HG03558 (cell line): ENCODE measurements at regions not wholly inside any gene's neighbourhood (a gene's known extent, or its start where the extent isn't known, plus 50 kb on each side); places are given as distances from the start of the nearest gene placed in this dataset.

Experiments used
- ATAC-seq: cut with Tn5 transposase; IDR thresholded peaks from one replicate; pipeline ENCODE4 v1.9.1; 2021; ENCODE audit warnings: moderate number of reproducible peaks; ENCODE audit not compliant: unreplicated experiment; ENCODE audit errors: extremely low read depth

GRCh38 chr9:21657966-21658667 is 144.3 kb upstream of the MTAP start:
- no peak for ATAC-seq

DNA sequence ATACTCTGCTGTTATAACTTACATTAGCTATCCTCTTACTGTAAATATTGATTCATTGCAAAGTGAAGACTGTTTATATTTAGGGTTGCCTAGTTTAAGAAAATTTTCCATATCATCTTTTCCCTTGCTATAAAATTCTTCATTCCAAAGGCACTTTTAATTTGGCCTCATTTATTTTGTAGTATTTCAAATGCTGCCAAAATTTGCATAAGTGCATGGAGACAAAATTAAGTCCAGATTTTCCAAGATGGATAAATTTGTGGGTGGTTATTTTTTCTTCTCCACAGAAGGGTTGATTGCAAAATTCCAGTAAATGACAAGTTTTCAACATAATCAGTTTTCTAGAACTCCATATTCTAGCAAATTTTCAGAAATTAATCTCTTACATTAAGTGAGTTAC is 141.5 kb upstream of the MTAP start:
- ATAC-seq = no peak

DNA sequence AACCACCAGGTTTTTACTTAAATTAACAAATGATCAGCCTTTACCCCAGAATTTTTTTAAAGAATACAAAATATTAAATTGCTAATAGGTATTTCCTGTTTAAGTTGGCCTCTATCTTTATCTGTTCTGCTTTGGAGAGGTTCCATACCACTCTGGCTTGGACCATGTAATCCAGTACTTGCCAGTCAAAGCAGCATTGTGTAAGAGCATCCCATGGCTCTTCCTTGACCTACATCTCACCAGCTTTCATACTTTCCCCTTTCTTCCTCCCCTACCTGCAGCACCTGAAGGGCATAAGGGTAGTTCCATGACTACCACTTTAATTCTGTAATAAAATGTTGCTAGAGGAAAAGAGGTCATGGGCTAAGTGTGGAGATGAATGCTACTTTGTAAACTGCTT is 140.8 kb upstream of the MTAP start:
- no peak for ATAC-seq

DNA sequence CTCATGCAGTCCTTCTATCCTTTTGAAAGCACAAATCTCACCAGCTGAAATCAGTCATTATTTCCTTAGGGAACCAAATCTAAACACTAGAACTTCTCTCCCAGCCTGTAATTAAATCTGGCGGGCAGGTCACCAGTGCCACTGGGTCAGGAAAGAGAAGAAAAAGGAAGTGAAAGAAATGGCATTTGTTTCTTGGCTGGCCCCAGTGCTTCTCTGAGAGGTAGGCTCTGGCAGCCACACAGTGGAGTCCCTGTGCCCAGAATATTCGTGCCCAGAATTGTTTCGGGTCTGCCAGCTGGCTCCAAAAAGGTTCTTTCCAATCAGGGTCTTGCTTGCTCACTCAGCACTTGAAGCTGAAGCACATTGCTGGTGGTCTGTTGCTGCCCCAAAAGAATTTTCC is 133.9 kb upstream of the MTAP start:
- no peak for ATAC-seq

- no peak for ATAC-seq
Observed at GRCh38 chr9:21669701-21670100, 132.7 kb upstream of the MTAP start.

DNA sequence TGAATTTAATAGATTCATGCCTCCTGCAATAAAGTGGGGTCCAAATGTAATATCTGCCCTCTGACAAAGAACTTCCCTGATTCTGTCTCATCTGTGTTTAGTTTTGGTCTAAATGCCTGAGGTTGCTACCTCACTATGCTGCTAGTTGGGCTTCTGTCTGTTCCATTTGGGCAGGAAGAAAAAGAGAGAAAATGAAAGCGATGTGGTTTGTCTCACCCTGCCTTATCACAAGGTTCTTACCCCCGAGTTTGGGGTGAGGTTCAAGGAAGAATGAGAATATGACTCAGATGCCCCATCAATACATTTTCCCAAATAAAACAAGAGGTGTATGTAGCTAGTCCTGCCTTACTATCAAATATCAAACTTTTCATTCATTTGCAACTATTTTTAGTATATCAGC is 132.1 kb upstream of the MTAP start:
- no peak for ATAC-seq

- ATAC-seq = no peak
Observed at GRCh38 chr9:21672140-21672539, 130.3 kb upstream of the MTAP start.

DNA sequence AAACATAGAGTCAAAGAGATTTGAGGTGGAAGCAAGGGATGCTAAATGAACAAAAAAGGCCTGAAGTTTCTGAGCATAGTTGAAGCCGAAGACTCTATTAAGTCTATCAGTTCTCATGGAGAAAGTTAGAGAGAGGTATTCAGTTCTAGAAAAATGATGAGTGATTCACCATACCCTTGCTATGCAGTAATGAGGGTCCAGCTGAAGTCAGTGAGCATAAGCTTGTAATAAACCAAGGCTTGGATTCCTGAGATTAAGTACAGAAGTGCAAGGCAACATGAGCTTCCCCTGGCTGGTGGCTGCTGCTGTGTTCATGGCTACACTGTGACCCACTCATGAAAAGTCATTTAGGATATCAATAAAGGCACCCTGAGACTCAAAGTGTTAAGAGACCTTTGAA is 129.7 kb upstream of the MTAP start:
- no peak for ATAC-seq

GRCh38 chr9:21674894-21675293 is 127.5 kb upstream of the MTAP start:
- no peak for ATAC-seq

- ATAC-seq = no peak
Observed at GRCh38 chr9:21677387-21677786, 125.0 kb upstream of the MTAP start.

DNA sequence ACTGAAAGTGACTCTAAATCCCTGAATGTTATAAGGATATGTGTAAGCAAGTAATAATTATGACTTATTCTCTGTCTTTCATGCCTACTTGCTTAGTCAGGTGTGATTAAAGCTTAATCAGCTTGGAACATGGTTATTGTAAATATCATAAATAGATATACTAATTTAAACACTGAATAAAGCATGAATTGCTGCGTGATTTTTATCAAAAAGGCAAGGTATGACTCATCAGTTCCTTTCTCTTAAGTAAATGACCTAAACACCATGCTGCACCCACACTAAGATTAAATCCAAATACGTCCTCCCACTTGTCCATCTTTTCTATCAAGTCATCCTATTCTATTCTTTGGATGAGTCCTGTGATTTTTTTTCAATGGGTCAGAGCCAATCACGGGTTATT is 124.6 kb upstream of the MTAP start:
- no peak for ATAC-seq

- ATAC-seq = no peak
Observed at GRCh38 chr9:21679432-21679831, 123.0 kb upstream of the MTAP start.

DNA sequence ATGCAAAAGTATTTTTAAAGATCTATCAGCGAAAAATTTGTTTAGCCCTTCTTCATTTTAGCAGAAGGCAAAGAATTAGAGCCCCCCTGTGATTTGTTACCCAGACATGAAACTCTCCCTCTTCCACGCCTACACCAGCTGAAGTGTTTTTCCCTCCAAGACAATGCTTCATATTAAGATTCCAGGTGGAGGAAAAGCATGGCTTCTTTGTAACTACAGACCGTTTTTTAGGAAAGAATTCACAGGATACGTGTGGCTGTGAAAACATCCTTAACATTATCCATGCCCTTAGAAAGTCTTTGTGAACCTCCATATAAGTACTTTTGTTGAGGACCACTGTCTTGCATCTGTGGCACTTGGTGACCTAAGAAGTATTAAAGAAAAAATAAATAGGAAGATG is 121.8 kb upstream of the MTAP start:
- no peak for ATAC-seq

DNA sequence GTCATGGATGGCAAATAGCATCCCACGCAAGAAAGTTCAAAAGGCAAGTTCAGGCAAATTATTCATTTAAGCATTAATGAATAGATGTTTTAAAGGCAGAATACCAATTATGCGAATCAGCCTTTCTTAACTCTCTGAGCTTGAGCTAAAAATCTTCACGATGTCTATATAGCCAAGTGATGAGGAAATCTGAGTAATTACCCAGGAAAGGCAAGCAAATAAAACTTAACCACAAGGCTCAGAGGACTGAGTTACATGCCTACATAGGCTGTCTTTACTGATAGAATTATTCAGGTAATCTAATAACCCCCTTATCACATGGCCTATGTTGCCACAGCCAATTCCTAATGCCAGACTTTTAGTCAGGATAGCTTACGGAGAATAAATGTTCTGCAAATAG is 120.8 kb upstream of the MTAP start:
- no peak for ATAC-seq

DNA sequence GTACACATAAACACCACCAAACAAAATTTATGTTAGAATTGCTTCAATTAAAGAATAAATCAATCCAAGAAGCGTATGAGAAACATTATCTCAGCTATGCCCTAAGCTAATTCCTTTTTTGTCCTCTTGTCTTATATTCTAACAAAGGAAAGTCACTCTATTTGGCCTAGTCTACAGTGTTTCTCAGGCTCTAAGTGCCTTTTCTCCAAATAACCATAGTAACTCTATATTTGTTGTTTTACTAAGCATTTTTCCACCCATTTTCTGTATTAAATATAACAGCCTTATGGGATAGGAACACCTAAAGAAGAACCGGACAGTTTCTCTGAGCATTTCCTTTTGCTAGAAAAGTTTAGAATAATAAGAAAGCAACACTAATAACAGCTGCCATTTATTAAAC is 120.1 kb upstream of the MTAP start:
- ATAC-seq = no peak

DNA sequence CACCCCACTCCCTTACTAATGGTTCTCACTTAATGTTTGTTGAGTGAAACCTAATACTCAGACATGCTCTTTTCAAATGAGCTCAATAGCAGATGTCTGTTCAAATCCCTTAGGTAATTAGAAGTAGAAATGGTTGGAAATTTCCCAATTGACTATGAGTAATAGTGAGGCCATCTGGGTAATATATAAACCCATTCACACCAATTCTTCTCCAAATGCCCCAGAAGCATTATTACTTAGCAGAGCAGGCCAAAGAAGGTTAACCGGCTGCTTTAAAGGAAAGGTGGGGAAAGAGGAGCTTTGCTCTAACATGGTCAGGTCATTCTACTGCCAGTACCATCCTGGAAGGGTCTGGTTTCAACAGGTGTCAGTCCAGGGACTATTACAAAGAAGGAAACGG is 119.5 kb upstream of the MTAP start:
- no peak for ATAC-seq

DNA sequence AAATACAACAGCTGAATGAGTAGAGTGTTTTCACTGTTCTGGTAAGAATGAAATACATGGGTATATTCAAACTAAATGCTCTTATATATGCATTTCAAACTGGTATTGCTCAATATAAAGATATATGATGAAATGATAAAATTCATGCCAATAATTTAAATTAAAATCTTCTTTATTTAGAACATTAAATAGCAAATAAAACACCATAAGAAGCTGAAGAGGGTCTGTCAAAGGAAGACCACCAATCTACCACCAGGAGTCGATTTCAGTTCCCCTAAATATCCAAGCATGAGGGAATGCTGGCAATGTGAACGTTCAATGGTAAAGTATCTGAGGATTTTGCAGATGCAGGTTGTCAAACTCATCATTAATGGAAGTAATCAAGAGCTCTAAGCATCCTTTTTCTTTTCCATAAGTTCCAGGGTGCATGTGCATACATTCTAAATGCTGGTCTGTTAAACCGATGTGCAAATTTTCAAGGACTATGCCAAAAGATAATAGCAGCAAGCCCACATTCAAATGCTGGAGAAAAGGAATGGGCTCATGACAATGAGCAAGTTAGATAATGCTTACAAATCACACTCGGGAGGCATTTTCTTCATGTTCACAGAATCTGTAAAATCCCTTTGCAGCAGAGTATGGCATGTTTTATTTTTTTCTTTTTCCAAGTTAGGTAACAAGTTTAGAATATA is 118.8 kb upstream of the MTAP start:
- ATAC-seq = no peak

DNA sequence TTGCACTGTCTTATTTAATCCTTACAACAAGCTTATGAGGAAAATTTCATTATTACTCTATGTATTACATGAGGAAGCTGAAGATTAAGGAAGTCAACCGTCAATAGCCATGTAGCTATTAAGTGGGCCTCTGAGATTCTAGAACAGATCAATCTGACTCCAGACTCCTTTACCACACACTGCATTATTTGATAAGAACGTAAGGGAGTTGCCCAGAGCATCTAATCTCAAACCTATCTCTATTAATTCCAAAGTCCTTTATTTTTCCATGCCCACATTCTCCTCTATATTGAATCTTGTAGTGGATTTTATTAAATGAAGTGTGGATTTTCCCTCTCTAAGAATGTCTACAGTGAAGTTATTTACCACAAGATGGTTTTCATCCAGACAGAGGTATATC is 118.2 kb upstream of the MTAP start:
- no peak for ATAC-seq

DNA sequence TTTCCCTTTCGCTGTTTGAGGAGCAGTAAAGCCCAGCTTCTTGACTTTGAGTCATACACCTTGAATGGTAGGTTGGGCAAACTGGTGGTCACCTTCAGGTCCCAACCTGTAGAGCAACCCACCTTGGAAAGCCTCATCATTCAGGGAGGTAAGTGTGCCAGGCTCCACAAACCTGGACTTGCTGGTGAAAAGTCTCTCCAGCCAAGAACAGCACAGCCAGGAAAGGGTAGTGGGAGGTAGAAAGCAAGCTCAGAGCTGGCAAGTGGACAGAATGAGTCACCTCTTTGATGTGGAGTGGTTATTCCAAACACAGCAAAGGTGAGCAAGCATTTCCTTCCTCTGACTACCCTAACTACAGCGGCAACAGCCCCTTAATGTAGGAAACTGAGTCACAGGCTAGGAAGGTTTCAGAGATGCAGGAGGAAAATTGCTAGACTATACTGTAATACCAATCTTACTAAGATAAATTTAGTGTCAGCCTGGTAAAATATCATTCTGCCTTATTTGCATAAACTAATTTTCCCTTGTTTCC is 117.5 kb upstream of the MTAP start:
- no peak for ATAC-seq

GRCh38 chr9:21685502-21685901 is 116.9 kb upstream of the MTAP start:
- ATAC-seq = no peak

GRCh38 chr9:21686738-21687137 is 115.7 kb upstream of the MTAP start:
- no peak for ATAC-seq

GRCh38 chr9:21687351-21687750 is 115.1 kb upstream of the MTAP start:
- ATAC-seq = no peak
